ENCODE measurements at regions not wholly inside any gene's neighbourhood (a gene's known extent, or its start where the extent isn't known, plus 50 kb on each side); places are given as distances from the start of the nearest gene placed in this dataset.
A peak's percentile ranks its signal among the peaks of the same experiment; 100 is the strongest.

DNA sequence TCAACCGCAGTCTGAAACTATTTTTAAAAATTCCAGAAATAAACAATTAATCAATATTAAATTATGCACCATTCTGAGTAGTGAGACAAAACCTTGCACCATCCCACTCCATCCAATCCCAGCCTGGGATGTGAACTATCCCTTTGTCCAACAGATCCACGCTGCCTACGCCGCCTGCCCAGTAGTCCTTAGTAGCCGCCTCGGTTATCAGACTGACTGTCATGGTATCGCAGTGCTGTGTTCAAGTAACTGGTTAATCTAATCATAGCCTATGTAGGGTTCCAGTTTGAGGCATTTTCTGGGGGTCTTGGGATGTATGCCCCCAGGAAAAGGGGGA is 437.7 kb downstream of the HS3ST3B1 start:
- TF ChIP-seq POLR2A (IDR thresholded peaks at IDR 0.05; ENCODE audit: low read depth), result no peak
- no peak for TF ChIP-seq POLR2AphosphoS5 (IDR thresholded peaks at IDR 0.05)
- TF ChIP-seq EP300 (IDR thresholded peaks at IDR 0.05), result no peak
- TF ChIP-seq, protein P1, sequence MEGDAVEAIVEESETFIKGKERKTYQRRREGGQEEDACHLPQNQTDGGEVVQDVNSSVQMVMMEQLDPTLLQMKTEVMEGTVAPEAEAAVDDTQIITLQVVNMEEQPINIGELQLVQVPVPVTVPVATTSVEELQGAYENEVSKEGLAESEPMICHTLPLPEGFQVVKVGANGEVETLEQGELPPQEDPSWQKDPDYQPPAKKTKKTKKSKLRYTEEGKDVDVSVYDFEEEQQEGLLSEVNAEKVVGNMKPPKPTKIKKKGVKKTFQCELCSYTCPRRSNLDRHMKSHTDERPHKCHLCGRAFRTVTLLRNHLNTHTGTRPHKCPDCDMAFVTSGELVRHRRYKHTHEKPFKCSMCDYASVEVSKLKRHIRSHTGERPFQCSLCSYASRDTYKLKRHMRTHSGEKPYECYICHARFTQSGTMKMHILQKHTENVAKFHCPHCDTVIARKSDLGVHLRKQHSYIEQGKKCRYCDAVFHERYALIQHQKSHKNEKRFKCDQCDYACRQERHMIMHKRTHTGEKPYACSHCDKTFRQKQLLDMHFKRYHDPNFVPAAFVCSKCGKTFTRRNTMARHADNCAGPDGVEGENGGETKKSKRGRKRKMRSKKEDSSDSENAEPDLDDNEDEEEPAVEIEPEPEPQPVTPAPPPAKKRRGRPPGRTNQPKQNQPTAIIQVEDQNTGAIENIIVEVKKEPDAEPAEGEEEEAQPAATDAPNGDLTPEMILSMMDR (IDR thresholded peaks at IDR 0.05), result no peak
- Histone ChIP-seq H3K27me3 (no peaks in the 10 kb centered on the region), H3K4me1 (no peaks in the 10 kb centered on the region), H3K4me3 (no peak overlapping the region), H3K27ac (replicated peaks in 1 of 4) (no peak overlapping the region), H3K9me3 (no peaks in the 10 kb centered on the region), H3K36me3 (no peaks in the 10 kb centered on the region)
- intact Hi-C loops (cut with DNase I), result no loop called here
- 93% methylated on average over 7 of the region's 7 CpGs for WGBS
- DNase-seq (ENCODE audit: extremely low spot score), result peak; percentile 39

DNA sequence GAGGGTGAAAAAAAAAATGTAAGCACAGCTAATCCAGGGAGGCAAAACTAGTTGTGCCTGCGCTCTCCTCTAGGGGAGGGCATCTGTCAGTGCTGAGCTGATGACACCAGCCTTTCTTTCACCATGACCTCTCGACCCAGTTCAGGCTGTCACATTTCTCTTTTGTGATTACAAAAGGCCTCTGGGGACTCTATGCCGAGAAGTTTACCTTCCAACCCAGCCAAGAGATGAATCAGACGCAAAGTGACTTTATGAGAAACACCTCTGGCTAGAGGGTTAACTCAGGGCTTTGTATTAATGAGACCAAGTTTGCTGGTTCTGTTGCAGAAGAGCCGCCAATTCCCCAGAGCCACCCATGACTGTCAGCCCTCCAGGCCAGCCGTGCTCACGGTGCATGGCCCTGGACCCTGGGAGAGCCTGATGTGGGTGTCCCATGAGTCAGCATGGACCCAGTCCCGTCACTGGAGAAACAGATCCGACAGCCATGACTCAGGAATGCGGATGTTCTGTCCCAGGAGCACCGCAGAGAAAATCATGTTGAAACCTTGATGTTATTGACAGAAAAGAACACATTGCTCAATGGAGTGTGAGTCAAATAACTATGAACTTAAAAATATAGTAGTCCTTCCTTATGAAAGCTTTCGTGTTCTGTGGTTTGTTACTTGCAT is 437.2 kb downstream of the HS3ST3B1 start:
- Histone ChIP-seq H3K4me1 (no peaks in the 10 kb centered on the region), H3K36me3 (no peaks in the 10 kb centered on the region), H3K27me3 (no peaks in the 10 kb centered on the region), H3K27ac (replicated peaks in 1 of 4) (no peak overlapping the region), H3K4me3 (no peak overlapping the region), H3K9me3 (no peaks in the 10 kb centered on the region)
- intact Hi-C loops (cut with DNase I), result no loop called here
- peak in 1 of 2 donors; percentile 6 for TF ChIP-seq POLR2AphosphoS5 (IDR thresholded peaks at IDR 0.05)
- TF ChIP-seq EP300 (IDR thresholded peaks at IDR 0.05), result no peak
- TF ChIP-seq, protein P1 (IDR thresholded peaks at IDR 0.05), result peak in 1 of 3 experiments; percentile 13
- WGBS, result 50% methylated on average over 12 of the region's 12 CpGs
- peak; percentile 90 for DNase-seq (ENCODE audit: extremely low spot score)

DNA sequence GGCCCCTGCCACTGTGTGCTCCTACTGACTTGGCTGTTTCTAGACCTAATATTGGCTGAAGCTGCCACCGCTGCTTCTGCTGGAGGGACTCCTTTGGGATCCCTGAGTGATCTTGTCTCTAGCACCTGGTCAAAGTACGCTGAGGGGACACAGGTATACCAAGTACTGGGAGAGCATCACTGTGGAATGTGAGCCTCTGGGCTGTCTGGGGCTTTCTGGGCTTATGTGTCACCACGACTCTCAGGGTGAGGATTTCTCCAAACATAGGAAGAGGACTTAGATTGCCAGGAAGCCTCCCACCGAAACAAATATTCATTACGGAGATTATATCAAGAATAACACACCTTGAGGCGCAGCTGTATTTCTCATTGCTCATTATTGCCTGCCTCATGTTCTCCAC is 435.8 kb downstream of the HS3ST3B1 start:
- 81% methylated on average over 6 of the region's 6 CpGs for WGBS
- no peak for TF ChIP-seq POLR2A (IDR thresholded peaks at IDR 0.05; ENCODE audit: low read depth)
- TF ChIP-seq EP300 (IDR thresholded peaks at IDR 0.05), result no peak
- TF ChIP-seq, protein P1 (IDR thresholded peaks at IDR 0.05), result no peak
- no peak for TF ChIP-seq POLR2AphosphoS5 (IDR thresholded peaks at IDR 0.05)
- no peak for DNase-seq (ENCODE audit: extremely low spot score)

DNA sequence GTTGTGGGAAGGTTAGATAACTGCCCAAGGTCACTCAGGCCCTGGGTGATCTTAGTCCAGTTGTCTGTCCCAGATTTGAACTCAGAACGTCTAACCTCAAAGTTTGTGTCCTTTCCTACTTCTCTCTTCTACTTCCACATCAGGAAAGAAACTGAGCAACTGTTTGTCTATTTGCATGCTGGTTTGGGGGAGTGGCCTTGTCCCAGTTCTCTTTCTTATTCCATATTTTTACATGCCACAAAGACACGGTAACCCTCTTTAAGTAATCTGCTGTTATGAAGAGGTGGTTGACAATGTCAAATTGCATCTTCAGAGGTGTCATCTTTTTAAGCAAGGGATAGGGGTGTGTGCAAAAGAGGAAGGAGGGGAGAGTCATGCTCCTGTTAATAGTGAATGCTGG is 432.5 kb downstream of the HS3ST3B1 start:
- H3K27me3 ChIP-seq, result no peaks in the 10 kb centered on the region
- TF ChIP-seq POLR2AphosphoS5 (IDR thresholded peaks at IDR 0.05) (no peak), EP300 (IDR thresholded peaks at IDR 0.05) (no peak), POLR2A (IDR thresholded peaks at IDR 0.05; ENCODE audit: low read depth) (no peak)
- TF ChIP-seq, protein P1 (IDR thresholded peaks at IDR 0.05), result no peak
- H3K4me3 ChIP-seq, result no peak overlapping the region
- no peak overlapping the region for H3K27ac ChIP-seq (replicated peaks in 1 of 4)
- no peaks in the 10 kb centered on the region for H3K4me1 ChIP-seq
- no peak for DNase-seq (ENCODE audit: extremely low spot score)
- intact Hi-C loops (cut with DNase I), result no loop called here
- no peaks in the 10 kb centered on the region for H3K9me3 ChIP-seq
- WGBS, result 81% methylated on average over 2 of the region's 2 CpGs
- no peaks in the 10 kb centered on the region for H3K36me3 ChIP-seq

More for the DNA sequence above, 435.8 kb downstream of the HS3ST3B1 start:
- intact Hi-C loops (cut with DNase I), result no loop called here
- Histone ChIP-seq H3K4me1 (no peaks in the 10 kb centered on the region), H3K4me3 (no peak overlapping the region), H3K27ac (replicated peaks in 1 of 4) (no peak overlapping the region), H3K27me3 (no peaks in the 10 kb centered on the region), H3K9me3 (no peaks in the 10 kb centered on the region), H3K36me3 (no peaks in the 10 kb centered on the region)

DNA sequence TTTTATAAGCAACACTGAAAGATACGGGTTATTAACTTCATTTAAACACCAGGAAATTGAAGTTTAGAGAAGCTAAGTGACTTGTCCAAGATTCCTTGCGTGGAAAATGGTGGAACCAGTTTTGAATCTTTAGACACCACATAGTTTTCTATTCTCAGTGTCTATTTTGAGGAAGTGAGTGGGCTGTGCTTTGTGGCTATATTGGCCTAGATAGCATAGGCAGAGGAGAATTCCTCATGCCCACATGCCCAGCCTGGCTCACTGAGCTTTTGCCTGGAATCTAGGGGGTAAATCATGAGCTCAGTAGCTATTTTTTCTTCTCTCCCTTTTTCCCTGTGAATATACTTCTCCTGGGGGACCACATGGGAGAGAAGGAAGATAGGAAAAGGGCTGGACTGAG is 431.3 kb downstream of the HS3ST3B1 start:
- no peaks in the 10 kb centered on the region for H3K9me3 ChIP-seq
- TF ChIP-seq POLR2AphosphoS5 (IDR thresholded peaks at IDR 0.05) (no peak), POLR2A (IDR thresholded peaks at IDR 0.05; ENCODE audit: low read depth) (no peak), EP300 (IDR thresholded peaks at IDR 0.05) (no peak)
- TF ChIP-seq, protein P1 (IDR thresholded peaks at IDR 0.05), result no peak
- intact Hi-C loops (cut with DNase I), result no loop called here
- WGBS, result 83% methylated on average over 2 of the region's 2 CpGs
- H3K27me3 ChIP-seq, result no peaks in the 10 kb centered on the region
- no peak overlapping the region for H3K27ac ChIP-seq (replicated peaks in 1 of 4)
- H3K4me1 ChIP-seq, result peaks cover 0 to 5% (median under 1%) of the 10 kb centered on the region in 4 donors
- no peaks in the 10 kb centered on the region for H3K36me3 ChIP-seq
- no peak overlapping the region for H3K4me3 ChIP-seq
- DNase-seq (ENCODE audit: extremely low spot score), result no peak

Measured in esophagus muscularis mucosa (tissue), 4 donors.